ENCODE measurements at regions not wholly inside any gene's neighbourhood (a gene's known extent, or its start where the extent isn't known, plus 50 kb on each side); places are given as distances from the start of the nearest gene placed in this dataset.

DNA sequence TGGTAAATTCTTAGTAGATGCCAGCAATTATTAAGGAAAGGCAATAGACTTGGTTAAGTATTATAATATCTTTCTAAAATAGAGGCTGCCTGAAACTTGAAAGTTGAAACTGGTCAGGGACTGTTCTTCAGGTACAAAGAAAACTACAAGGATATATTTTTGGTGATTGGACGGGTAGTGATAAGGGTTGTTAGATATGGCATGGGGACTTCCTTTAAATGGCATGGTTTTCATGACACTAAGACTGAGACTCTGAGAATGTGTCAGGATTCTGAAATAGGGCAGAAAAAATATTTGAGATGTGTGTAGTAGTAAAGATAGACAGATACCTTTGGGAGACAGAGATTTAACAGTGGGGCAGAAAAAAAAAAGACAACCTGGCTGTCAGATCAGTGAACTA is 108.4 kb upstream of the SLC5A12 start:
- TF ChIP-seq SNIP1 (IDR thresholded peaks at IDR 0.05; ENCODE audit: low read depth) (no peak), ID3 (CRISPR knock-in tag; IDR thresholded peaks at IDR 0.05) (no peak), ID3 (tag; IDR thresholded peaks at IDR 0.05) (no peak), TAF9B (IDR thresholded peaks at IDR 0.05; ENCODE audit: partially characterized antibody) (no peak)
- H3K9me1 ChIP-seq (ENCODE audit: control insufficient read depth, insufficient read depth, low read length), result no peaks in the 10 kb centered on the region
- H4K20me1 ChIP-seq (replicated peaks; ENCODE audit: control insufficient read depth, insufficient read depth, low read length), result no peaks in the 10 kb centered on the region
- POLR2A ChIA-PET, result no interaction called here
- no peak overlapping the region for H3K27ac ChIP-seq (ENCODE audit: extremely low read depth, low read depth, low read length)
- H3K9ac ChIP-seq (ENCODE audit: insufficient read depth in 1 of 2, low read depth in 2 of 2, low read length in 2 of 2), result no peak overlapping the region
- no peak overlapping the region for H3K4me3 ChIP-seq
- no peak for ATAC-seq
- no peaks in the 10 kb centered on the region for H3K9me3 ChIP-seq (replicated peaks; ENCODE audit: control insufficient read depth, insufficient read depth, low read depth, low read length)
- no TSS peak for BruUV-seq (replicated peaks)
- no peak for DNase-seq (ENCODE audit: extremely low read depth in 1 of 4, low spot score in 3 of 4)
- no peaks in the 10 kb centered on the region for H3K27me3 ChIP-seq (ENCODE audit: control insufficient read depth in 2 of 2, insufficient read depth in 2 of 2, low read length in 2 of 2)
- H3K79me2 ChIP-seq (ENCODE audit: control insufficient read depth, insufficient read depth, low read length), result no peaks in the 10 kb centered on the region
- no peak overlapping the region for H2AFZ ChIP-seq (ENCODE audit: low read depth, low read length)
- in situ Hi-C loops (cut with MboI) (loop anchor here (10.0 kb wide), 1 partner anchor 525 kb away; no protein-coding TSS in a partner anchor), intact Hi-C loops (cut with micrococcal nuclease) (no loop called here)
- H3K36me3 ChIP-seq (ENCODE audit: control insufficient read depth, insufficient read depth, low read length), result no peaks in the 10 kb centered on the region
- 0% methylated on average over 1 of the region's 1 CpG for WGBS (ENCODE audit: insufficient coverage, low coverage, missing lambda C conversion rate)
- FAIRE-seq, result no peak
- H3K4me2 ChIP-seq (ENCODE audit: insufficient read depth, low read length), result no peak overlapping the region
- CTCF ChIA-PET (ENCODE audit: low intra/inter-chr PET ratio), result no interaction called here
- no peaks in the 10 kb centered on the region for H3K4me1 ChIP-seq (replicated peaks in 1 of 2; ENCODE audit: control insufficient read depth in 2 of 2, insufficient read depth in 2 of 2, low read length in 2 of 2)

DNA sequence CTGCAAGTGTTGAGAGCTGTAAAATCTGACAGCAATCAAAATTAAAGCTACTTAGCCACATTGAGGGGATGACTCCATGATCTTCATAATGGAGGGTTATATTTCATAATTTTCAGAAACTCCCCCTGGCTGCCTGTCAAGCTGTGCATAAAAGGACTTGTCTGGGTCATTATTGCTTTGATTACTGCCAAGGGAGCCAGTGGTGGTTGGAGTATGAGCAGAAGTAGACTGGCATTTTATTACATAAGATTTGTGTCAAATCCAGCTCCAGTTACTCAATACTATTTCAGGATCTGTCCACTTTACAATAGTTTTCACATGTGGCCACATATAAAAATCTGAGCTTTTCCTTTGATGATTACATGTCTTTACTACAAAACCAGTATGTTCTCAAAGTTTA is 108.9 kb upstream of the SLC5A12 start:
- intact Hi-C loops (cut with micrococcal nuclease), result no loop called here
- ATAC-seq (no peak), DNase-seq (ENCODE audit: extremely low read depth in 1 of 4, low spot score in 3 of 4) (no peak), FAIRE-seq (no peak)
- Histone ChIP-seq H3K4me2 (ENCODE audit: insufficient read depth, low read length) (no peak overlapping the region), H3K9me3 (replicated peaks; ENCODE audit: control insufficient read depth, insufficient read depth, low read depth, low read length) (no peaks in the 10 kb centered on the region), H3K9me1 (ENCODE audit: control insufficient read depth, insufficient read depth, low read length) (no peaks in the 10 kb centered on the region), H3K9ac (ENCODE audit: insufficient read depth in 1 of 2, low read depth in 2 of 2, low read length in 2 of 2) (no peak overlapping the region), H4K20me1 (replicated peaks; ENCODE audit: control insufficient read depth, insufficient read depth, low read length) (no peaks in the 10 kb centered on the region), H3K36me3 (ENCODE audit: control insufficient read depth, insufficient read depth, low read length) (no peaks in the 10 kb centered on the region), H2AFZ (ENCODE audit: low read depth, low read length) (no peak overlapping the region), H3K27ac (ENCODE audit: extremely low read depth, low read depth, low read length) (no peak overlapping the region), H3K4me3 (no peak overlapping the region), H3K4me1 (replicated peaks in 1 of 2; ENCODE audit: control insufficient read depth in 2 of 2, insufficient read depth in 2 of 2, low read length in 2 of 2) (no peaks in the 10 kb centered on the region), H3K79me2 (ENCODE audit: control insufficient read depth, insufficient read depth, low read length) (no peaks in the 10 kb centered on the region), H3K27me3 (ENCODE audit: control insufficient read depth in 2 of 2, insufficient read depth in 2 of 2, low read length in 2 of 2) (no peaks in the 10 kb centered on the region)
- no TSS peak for BruUV-seq (replicated peaks)
- in situ Hi-C loops (cut with MboI), result loop anchor here (10.0 kb wide), 1 partner anchor 526 kb away; no protein-coding TSS in a partner anchor
- CTCF ChIA-PET (ENCODE audit: low intra/inter-chr PET ratio), result no interaction called here
- POLR2A ChIA-PET, result no interaction called here
- no peak for TF ChIP-seq SNAPC5 (CRISPR knock-in tag; IDR thresholded peaks at IDR 0.05)
- no peak for TF ChIP-seq NONO (IDR thresholded peaks at IDR 0.05; ENCODE audit: low read depth in 2 of 2, low read length in 1 of 2)
- TF ChIP-seq RBM39 (optimal IDR thresholded peaks at IDR 0.05; ENCODE audit: low read depth, low read length), result no peak
- TF ChIP-seq SMARCA4 (IDR thresholded peaks at IDR 0.05), result no peak
- TF ChIP-seq CHCHD3 (CRISPR knock-in tag; IDR thresholded peaks at IDR 0.05), result no peak
- TF ChIP-seq ZNF354B (CRISPR knock-in tag; IDR thresholded peaks at IDR 0.05), result no peak
- TF ChIP-seq, protein P1, sequence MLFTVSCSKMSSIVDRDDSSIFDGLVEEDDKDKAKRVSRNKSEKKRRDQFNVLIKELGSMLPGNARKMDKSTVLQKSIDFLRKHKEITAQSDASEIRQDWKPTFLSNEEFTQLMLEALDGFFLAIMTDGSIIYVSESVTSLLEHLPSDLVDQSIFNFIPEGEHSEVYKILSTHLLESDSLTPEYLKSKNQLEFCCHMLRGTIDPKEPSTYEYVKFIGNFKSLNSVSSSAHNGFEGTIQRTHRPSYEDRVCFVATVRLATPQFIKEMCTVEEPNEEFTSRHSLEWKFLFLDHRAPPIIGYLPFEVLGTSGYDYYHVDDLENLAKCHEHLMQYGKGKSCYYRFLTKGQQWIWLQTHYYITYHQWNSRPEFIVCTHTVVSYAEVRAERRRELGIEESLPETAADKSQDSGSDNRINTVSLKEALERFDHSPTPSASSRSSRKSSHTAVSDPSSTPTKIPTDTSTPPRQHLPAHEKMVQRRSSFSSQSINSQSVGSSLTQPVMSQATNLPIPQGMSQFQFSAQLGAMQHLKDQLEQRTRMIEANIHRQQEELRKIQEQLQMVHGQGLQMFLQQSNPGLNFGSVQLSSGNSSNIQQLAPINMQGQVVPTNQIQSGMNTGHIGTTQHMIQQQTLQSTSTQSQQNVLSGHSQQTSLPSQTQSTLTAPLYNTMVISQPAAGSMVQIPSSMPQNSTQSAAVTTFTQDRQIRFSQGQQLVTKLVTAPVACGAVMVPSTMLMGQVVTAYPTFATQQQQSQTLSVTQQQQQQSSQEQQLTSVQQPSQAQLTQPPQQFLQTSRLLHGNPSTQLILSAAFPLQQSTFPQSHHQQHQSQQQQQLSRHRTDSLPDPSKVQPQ (CRISPR knock-in tag; IDR thresholded peaks at IDR 0.05; ENCODE audit: borderline replicate concordance), result no peak

Measured in K562 (cell line).